NCI-H748 (cell line): ENCODE measurements at regions not wholly inside any gene's neighbourhood (a gene's known extent, or its start where the extent isn't known, plus 50 kb on each side); places are given as distances from the start of the nearest gene placed in this dataset.

Experiments
- DNase-seq: peaks from one replicate; lab custom pipeline; 2025; ENCODE audit not compliant: unreplicated experiment; lab: John Stamatoyannopoulos, UW

GRCh38 chr18:28267878-28268625 lies 91.1 kb upstream of the CDH2 start:
- DNase-seq, result no peak

- no peak for DNase-seq
Observed at GRCh38 chr18:28267276-28267675, 90.3 kb upstream of the CDH2 start.

- no peak for DNase-seq
Observed at GRCh38 chr18:28256166-28256565, 79.2 kb upstream of the CDH2 start.

GRCh38 chr18:28248653-28249052 lies 71.7 kb upstream of the CDH2 start:
- DNase-seq, result no peak

GRCh38 chr18:28240626-28241025 lies 63.7 kb upstream of the CDH2 start:
- DNase-seq, result peak; percentile 33

GRCh38 chr18:28236487-28236886 lies 59.6 kb upstream of the CDH2 start:
- DNase-seq, result no peak
